GM23248 (cell line): ENCODE measurements at regions not wholly inside any gene's neighbourhood (a gene's known extent, or its start where the extent isn't known, plus 50 kb on each side); places are given as distances from the start of the nearest gene placed in this dataset.

Source experiments
- DNase-seq: peaks from one replicate; pipeline ENCODE4 v3.0.0-alpha.2; 2015
- H2AFZ ChIP-seq: fragments of 200-600 bp; sonication (generic); 2 replicates; pipeline ENCODE4 v1.6.1; 2016; ENCODE audit warnings: antibody characterized with exemption
- H3F3A ChIP-seq: fragments of 200-600 bp; sonication (generic); 2 replicates; pipeline ENCODE4 v1.6.1; 2016; ENCODE audit warnings: mild to moderate bottlenecking, antibody characterized with exemption, mixed run types; ENCODE audit not compliant: insufficient read depth
- H3K27ac ChIP-seq: fragments of 200-600 bp; sonication (generic); 2 replicates; pipeline ENCODE4 v1.5.1; 2016; ENCODE audit warnings: mild to moderate bottlenecking
- H3K27me3 ChIP-seq: fragments of 200-600 bp; sonication (generic); replicated peaks from 2 replicates; pipeline ENCODE4 v1.6.1; 2016; ENCODE audit warnings: mild to moderate bottlenecking; ENCODE audit not compliant: insufficient read depth
- H3K36me3 ChIP-seq: fragments of 200-600 bp; sonication (generic); 2 replicates; pipeline ENCODE4 v1.6.1; 2016; ENCODE audit warnings: low read depth, mild to moderate bottlenecking
- H3K4me1 ChIP-seq: fragments of 200-600 bp; sonication (generic); 2 replicates; pipeline ENCODE4 v1.6.1; 2016; ENCODE audit warnings: mild to moderate bottlenecking; ENCODE audit not compliant: insufficient read depth
- H3K4me2 ChIP-seq: fragments of 200-600 bp; sonication (generic); one replicate; pipeline ENCODE4 v1.6.1; 2016; ENCODE audit warnings: mild to moderate bottlenecking; ENCODE audit not compliant: unreplicated experiment
- H3K4me3 ChIP-seq: fragments of 200-600 bp; sonication (generic); 2 replicates; pipeline ENCODE4 v1.5.1; 2016; ENCODE audit warnings: mild to moderate bottlenecking
- H3K79me2 ChIP-seq: fragments of 200-600 bp; sonication (generic); 2 replicates; pipeline ENCODE4 v1.6.1; 2016; ENCODE audit warnings: mild to moderate bottlenecking; ENCODE audit not compliant: insufficient read depth
- H3K9ac ChIP-seq: fragments of 200-600 bp; sonication (generic); 2 replicates; pipeline ENCODE4 v1.6.1; 2016; ENCODE audit warnings: mild to moderate bottlenecking
- H3K9me2 ChIP-seq: fragments of 200-600 bp; sonication (generic); 2 replicates; pipeline ENCODE4 v1.6.1; 2016; ENCODE audit warnings: mixed run types, mild to moderate bottlenecking, moderate library complexity; ENCODE audit not compliant: insufficient read depth
- H3K9me3 ChIP-seq: fragments of 200-600 bp; sonication (generic); one replicate; pipeline ENCODE4 v1.6.1; 2017; ENCODE audit warnings: low read depth
- H4K20me1 ChIP-seq: fragments of 200-600 bp; sonication (generic); 2 replicates; pipeline ENCODE4 v1.6.0; 2016; ENCODE audit not compliant: insufficient read depth
- EZH2 ChIP-seq: fragments of 200-600 bp; sonication (generic); IDR thresholded peaks from 2 replicates; pipeline ENCODE4 v1.6.1; 2018; ENCODE audit warnings: antibody characterized with exemption, mild to moderate bottlenecking; ENCODE audit not compliant: insufficient read depth, poor library complexity, severe bottlenecking
- EZH2phosphoT487 ChIP-seq: fragments of 200-600 bp; sonication (generic); IDR thresholded peaks from 2 replicates; pipeline ENCODE4 v1.6.1; 2018; ENCODE audit warnings: antibody characterized with exemption, moderate library complexity, mild to moderate bottlenecking, low read depth; ENCODE audit not compliant: insufficient read depth
- WGBS, 2 experiments: methylation state at CpG; one replicate each; pipeline ENCODE4 v1.1.6; 2015 to 2017; ENCODE audit warnings: low lambda C conversion rate in 2 of 2, low coverage in 1 of 2; ENCODE audit errors: missing lambda C conversion rate in 2 of 2; 5-methylcytosine and 5-hydroxymethylcytosine counted together
- in situ Hi-C: fragments of 300-500 bp; cut with MboI; formaldehyde crosslinking; loops from 2 replicates; pipeline ENCODE4 v1.15.0; 2020

DNA sequence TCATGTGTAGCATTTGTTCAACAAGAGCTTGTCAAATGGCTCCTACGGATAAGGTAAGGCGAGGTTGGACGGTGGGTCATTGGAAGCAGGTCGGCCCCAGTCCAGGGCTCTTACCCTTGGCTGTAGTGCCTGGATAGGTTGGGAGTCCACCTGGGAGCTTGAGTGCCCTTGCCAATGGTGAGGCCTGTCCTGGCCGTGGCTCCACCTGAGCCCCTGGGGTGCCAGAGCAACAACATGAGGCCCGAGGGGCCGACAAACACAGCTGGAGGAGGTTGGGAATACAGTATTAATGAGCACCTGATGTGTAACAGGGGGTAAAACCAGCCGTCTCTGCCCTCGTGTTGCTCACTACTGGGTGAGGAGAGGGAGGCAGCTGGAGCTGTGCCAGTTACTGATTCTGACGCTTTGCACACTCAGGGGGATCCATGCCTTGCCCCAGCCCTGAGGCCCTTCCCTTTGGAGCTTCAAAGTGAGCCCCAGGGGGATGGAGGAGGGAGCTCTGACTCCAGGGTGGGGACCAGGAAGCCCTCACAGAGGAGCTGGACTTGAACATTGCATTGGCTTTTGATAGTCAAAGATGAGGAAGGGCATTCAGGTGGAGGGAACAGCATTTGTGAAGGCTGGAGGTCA is 87.2 kb downstream of the RHOB start:
- 79 to 82% methylated on average over 10 of the region's 10 CpGs for WGBS, 2 experiments
- H3K4me2 ChIP-seq, result no peak overlapping the region
- H3K27ac ChIP-seq, result no peak overlapping the region

DNA sequence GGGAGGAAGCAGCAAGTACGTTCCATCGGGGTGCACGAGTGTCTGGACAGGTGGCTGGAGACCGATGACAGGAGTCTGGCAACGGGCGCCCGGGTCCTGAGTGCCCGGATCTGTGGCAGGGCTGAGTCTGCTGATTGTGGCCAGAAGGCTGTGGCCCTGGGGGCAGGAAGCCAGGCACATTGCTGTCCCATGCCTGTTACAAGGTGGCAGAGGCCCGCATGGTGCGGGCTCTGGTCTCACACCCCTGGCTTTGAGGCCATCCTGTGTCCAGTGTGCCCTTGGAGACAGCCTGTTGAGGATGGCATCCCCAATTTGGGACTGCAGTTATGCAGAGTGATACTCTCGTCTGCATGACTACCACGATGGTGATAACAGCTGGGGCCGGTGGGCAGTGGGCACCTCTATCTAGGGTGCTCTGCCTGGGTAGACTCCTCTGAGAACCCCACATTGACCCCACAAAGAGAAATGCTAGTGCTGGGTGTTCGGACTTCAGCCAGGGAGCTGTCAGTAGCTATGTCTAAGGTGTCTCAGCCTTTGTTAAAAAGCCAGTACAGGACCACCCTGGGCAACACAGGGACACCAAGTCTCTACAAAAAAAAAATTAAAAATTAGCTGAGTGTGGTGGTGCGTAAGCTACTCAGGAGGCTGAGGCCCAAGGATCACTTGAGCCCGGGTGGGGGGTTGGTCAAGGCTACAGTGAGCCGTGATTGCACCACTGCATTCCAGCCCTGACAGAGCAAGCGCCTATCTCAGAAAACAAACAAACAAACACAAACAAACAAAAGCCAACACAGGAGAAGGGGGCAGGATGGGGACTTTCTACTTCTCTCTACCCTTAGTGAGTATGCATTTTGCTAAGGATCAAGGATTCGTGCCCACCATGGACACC is 88.3 kb downstream of the RHOB start:
- no peak overlapping the region for H3K4me2 ChIP-seq
- DNase-seq, result no peak
- in situ Hi-C loops, result no loop called here
- H3K27me3 ChIP-seq, result no peaks in the 10 kb centered on the region
- no peak overlapping the region for H2AFZ ChIP-seq
- H3K4me1 ChIP-seq, result peaks cover 10% of the 10 kb centered on the region
- H3K79me2 ChIP-seq, result no peaks in the 10 kb centered on the region
- H3K27ac ChIP-seq, result no peak overlapping the region
- no peaks in the 10 kb centered on the region for H3F3A ChIP-seq
- WGBS, 2 experiments, result 95 to 96% methylated on average over 19 of the region's 19 CpGs
- no peaks in the 10 kb centered on the region for H3K9me3 ChIP-seq
- H3K9me2 ChIP-seq, result no peaks in the 10 kb centered on the region
- H3K4me3 ChIP-seq, result no peak overlapping the region
- H4K20me1 ChIP-seq, result no peaks in the 10 kb centered on the region
- no peaks in the 10 kb centered on the region for H3K36me3 ChIP-seq
- TF ChIP-seq EZH2, result no peak
- no peak for TF ChIP-seq EZH2phosphoT487
- no peak overlapping the region for H3K9ac ChIP-seq

More for the DNA sequence above, 87.2 kb downstream of the RHOB start:
- no peak overlapping the region for H3K4me3 ChIP-seq
- H3K27me3 ChIP-seq, result no peaks in the 10 kb centered on the region
- H3K9me3 ChIP-seq, result no peaks in the 10 kb centered on the region
- H3K4me1 ChIP-seq, result no peaks in the 10 kb centered on the region
- TF ChIP-seq EZH2phosphoT487 (no peak), EZH2 (no peak)
- no peaks in the 10 kb centered on the region for H3F3A ChIP-seq
- H2AFZ ChIP-seq, result no peak overlapping the region
- no peaks in the 10 kb centered on the region for H3K79me2 ChIP-seq
- H3K9ac ChIP-seq, result no peak overlapping the region
- no peaks in the 10 kb centered on the region for H3K36me3 ChIP-seq
- in situ Hi-C loops, result no loop called here
- H4K20me1 ChIP-seq, result no peaks in the 10 kb centered on the region
- no peaks in the 10 kb centered on the region for H3K9me2 ChIP-seq
- DNase-seq, result no peak

DNA sequence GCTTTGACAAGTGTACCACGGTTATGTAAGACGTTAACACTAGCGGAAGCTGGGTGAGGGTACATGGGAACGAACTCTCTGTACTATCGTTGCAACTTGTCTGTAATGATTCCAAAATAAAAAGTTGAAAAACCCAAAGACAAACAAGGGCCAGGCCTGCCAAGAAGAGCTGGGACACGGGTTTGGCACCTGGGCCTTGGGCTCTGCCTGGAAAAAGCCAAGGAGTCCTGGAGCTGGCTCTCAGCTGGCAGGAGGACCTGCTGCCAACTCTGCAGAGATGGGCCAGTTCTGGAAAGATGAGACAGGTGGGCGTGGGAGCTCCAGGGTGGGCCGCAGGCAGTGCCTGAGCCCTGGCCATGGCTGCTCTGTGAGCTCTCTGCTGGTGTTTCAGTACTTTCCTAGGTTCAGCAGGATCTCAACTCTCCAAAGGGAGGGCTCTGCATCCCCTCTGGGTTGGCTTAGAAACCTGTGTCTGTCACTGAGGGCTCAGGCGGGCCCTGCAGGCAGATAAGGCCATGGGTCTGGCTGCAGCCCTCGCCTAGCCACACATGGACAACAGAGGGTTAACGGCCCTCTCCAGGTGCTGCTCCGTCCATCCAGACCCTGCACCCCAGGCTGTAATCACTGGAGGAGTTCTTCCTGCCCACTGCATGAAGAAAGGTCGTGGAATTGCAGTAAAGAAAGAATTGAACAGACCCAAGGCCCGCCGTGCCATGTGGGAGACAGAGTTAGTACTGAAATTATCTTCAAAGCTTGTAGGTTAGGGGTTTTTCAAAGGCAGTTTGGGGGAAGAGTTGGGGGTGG is 89.9 kb downstream of the RHOB start:
- H3K4me1 ChIP-seq, result peaks cover 10% of the 10 kb centered on the region
- no peaks in the 10 kb centered on the region for H3K27me3 ChIP-seq
- H4K20me1 ChIP-seq, result no peaks in the 10 kb centered on the region
- no peaks in the 10 kb centered on the region for H3K9me2 ChIP-seq
- no peaks in the 10 kb centered on the region for H3F3A ChIP-seq
- no peak overlapping the region for H2AFZ ChIP-seq
- 70 to 72% methylated on average over 15 of the region's 15 CpGs for WGBS, 2 experiments
- in situ Hi-C loops, result no loop called here
- no peaks in the 10 kb centered on the region for H3K36me3 ChIP-seq
- TF ChIP-seq EZH2phosphoT487, result no peak
- no peak for TF ChIP-seq EZH2
- no peak overlapping the region for H3K27ac ChIP-seq
- no peak overlapping the region for H3K4me3 ChIP-seq
- no peaks in the 10 kb centered on the region for H3K9me3 ChIP-seq
- no peak overlapping the region for H3K9ac ChIP-seq
- DNase-seq, result no peak
- no peaks in the 10 kb centered on the region for H3K79me2 ChIP-seq
- no peak overlapping the region for H3K4me2 ChIP-seq
